Left ventricle myocardium inferior (tissue), 1 donor: ENCODE measurements at regions not wholly inside any gene's neighbourhood (a gene's known extent, or its start where the extent isn't known, plus 50 kb on each side); places are given as distances from the start of the nearest gene placed in this dataset.
"Not testable (repeated sequence)": the region's sequence is repeated elsewhere in the genome, so short reads cannot be mapped to it uniquely, and the experiment has no call there.

Source experiments
- DNase-seq: peaks from one replicate; pipeline ENCODE4 v3.0.0-alpha.2; 2020
- H3K27ac ChIP-seq: fragments of 200-600 bp; replicated peaks from 2 replicates; pipeline ENCODE4 v1.8.0; 2021
- H3K27me3 ChIP-seq: fragments of 200-600 bp; 2 replicates; pipeline ENCODE4 v1.8.0; 2021; ENCODE audit warnings: low read depth
- H3K36me3 ChIP-seq: fragments of 200-600 bp; 2 replicates; pipeline ENCODE4 v1.8.0; 2021
- H3K4me1 ChIP-seq: fragments of 200-600 bp; 2 replicates; pipeline ENCODE4 v1.8.0; 2021
- H3K4me3 ChIP-seq: fragments of 200-600 bp; 2 replicates; pipeline ENCODE4 v1.8.0; 2021; ENCODE audit warnings: mild to moderate bottlenecking, moderate library complexity
- H3K9me3 ChIP-seq: fragments of 200-600 bp; replicated peaks from 2 replicates; pipeline ENCODE4 v1.8.0; 2021
- CTCF ChIP-seq: fragments of 200-600 bp; IDR thresholded peaks from 2 replicates; pipeline ENCODE4 v1.8.0; 2021; ENCODE audit warnings: antibody characterized with exemption, mild to moderate bottlenecking, borderline replicate concordance
- intact Hi-C: fragments of 100-400 bp; cut with micrococcal nuclease; formaldehyde crosslinking; loops from one replicate; pipeline ENCODE4 v1.11.0; 2022
- donor health status: DM: no; HTN: yes; CAD: no; lungs with severe emphysema.

- no peak for TF ChIP-seq CTCF
- Histone ChIP-seq H3K36me3 (no peaks in the 10 kb centered on the region), H3K4me3 (no peak overlapping the region), H3K27me3 (peaks cover 86% of the 10 kb centered on the region), H3K4me1 (peaks cover 7% of the 10 kb centered on the region), H3K27ac (no peak overlapping the region), H3K9me3 (no peaks in the 10 kb centered on the region)
- intact Hi-C loops: no loop called here
- no peak for DNase-seq
These were observed 53.3 kb upstream of the TUBA3E start for GRCh38 chr2:130251535-130251872.

- intact Hi-C loops, DNase-seq: not testable (repeated sequence)
- H3K27me3 ChIP-seq: peaks cover 70% of the 10 kb centered on the region
These were observed 50.1 kb upstream of the TUBA3E start for GRCh38 chr2:130248355-130248754.

More at GRCh38 chr2:130248355-130248754, 50.1 kb upstream of the TUBA3E start:
- H3K27ac ChIP-seq, H3K36me3 ChIP-seq, H3K4me1 ChIP-seq, H3K4me3 ChIP-seq, H3K9me3 ChIP-seq: not testable (repeated sequence)
